OCI-LY1 (cell line): ENCODE measurements at regions not wholly inside any gene's neighbourhood (a gene's known extent, or its start where the extent isn't known, plus 50 kb on each side); places are given as distances from the start of the nearest gene placed in this dataset.

Experiments
- H2AFZ ChIP-seq: fragments of 200-600 bp; sonication (generic), shearing (Covaris generic); 2 replicates; pipeline ENCODE4 v1.6.0; 2014; ENCODE audit warnings: antibody characterized with exemption, mild to moderate bottlenecking, low read length
- H3F3A ChIP-seq: fragments of 200-600 bp; sonication (generic), shearing (Covaris generic); 2 replicates; pipeline ENCODE4 v1.6.0; 2014; ENCODE audit warnings: mild to moderate bottlenecking, antibody characterized with exemption, low read length, moderate library complexity; ENCODE audit not compliant: insufficient read depth
- H3K27ac ChIP-seq: fragments of 200-600 bp; sonication (generic); 2 replicates; pipeline ENCODE4 v1.5.1; 2014; ENCODE audit warnings: low read length, mixed run types, mild to moderate bottlenecking, low read depth; ENCODE audit not compliant: poor library complexity, severe bottlenecking
- H3K27me3 ChIP-seq: fragments of 200-600 bp; sonication (generic); 2 replicates; pipeline ENCODE4 v1.6.0; 2014; ENCODE audit warnings: antibody characterized with exemption, mild to moderate bottlenecking, low read length, moderate library complexity; ENCODE audit not compliant: insufficient read depth
- H3K36me3 ChIP-seq: fragments of 200-600 bp; sonication (generic); 2 replicates; pipeline ENCODE4 v1.6.1; 2014; ENCODE audit warnings: mild to moderate bottlenecking, antibody characterized with exemption, low read length, moderate library complexity, mixed read lengths; ENCODE audit not compliant: insufficient read depth
- H3K4me1 ChIP-seq: fragments of 200-600 bp; sonication (generic); 2 replicates; pipeline ENCODE4 v1.5.1; 2014; ENCODE audit warnings: mild to moderate bottlenecking, low read length, moderate library complexity; ENCODE audit not compliant: insufficient read depth, severe bottlenecking
- H3K4me2 ChIP-seq: fragments of 200-600 bp; sonication (generic), shearing (Covaris generic); 2 replicates; pipeline ENCODE4 v1.6.1; 2014; ENCODE audit warnings: low read length
- H3K4me3 ChIP-seq: fragments of 200-600 bp; sonication (generic); 2 replicates; pipeline ENCODE4 v1.5.1; 2014; ENCODE audit warnings: low read length, low read depth, mild to moderate bottlenecking, mixed read lengths; ENCODE audit not compliant: poor library complexity, severe bottlenecking
- H3K79me2 ChIP-seq: fragments of 200-600 bp; shearing (Covaris generic); 2 replicates; pipeline ENCODE4 v1.6.1; 2016; ENCODE audit warnings: mixed run types, low read length, mixed read lengths; ENCODE audit not compliant: insufficient read depth
- H3K9ac ChIP-seq: fragments of 200-600 bp; sonication (generic), shearing (Covaris generic); 2 replicates; pipeline ENCODE4 v1.6.1; 2014; ENCODE audit warnings: mild to moderate bottlenecking, low read length, mixed read lengths
- H3K9me2 ChIP-seq: fragments of 200-600 bp; sonication (generic), shearing (Covaris generic); 2 replicates; pipeline ENCODE4 v1.6.1; 2014; ENCODE audit warnings: low read depth, mild to moderate bottlenecking, low read length, mixed read lengths
- H3K9me3 ChIP-seq: fragments of 200-600 bp; shearing (Covaris generic); 2 replicates; pipeline ENCODE4 v1.6.1; 2014; ENCODE audit warnings: low read length, mixed read lengths
- H4K20me1 ChIP-seq: fragments of 200-600 bp; sonication (generic), shearing (Covaris generic); 2 replicates; pipeline ENCODE4 v1.6.0; 2016; ENCODE audit warnings: mild to moderate bottlenecking, low read length; ENCODE audit not compliant: insufficient read depth
- CTCF ChIP-seq: fragments of 200-600 bp; sonication (generic), shearing (Covaris generic); IDR thresholded peaks from 2 replicates; pipeline ENCODE4 v1.5.1; 2017; ENCODE audit warnings: mild to moderate bottlenecking, antibody characterized with exemption, low read length, moderate library complexity, mixed read lengths
- EZH2 ChIP-seq: fragments of 200-600 bp; sonication (generic), shearing (Covaris generic); IDR thresholded peaks from 2 replicates; pipeline ENCODE4 v1.8.0; 2017; ENCODE audit warnings: borderline replicate concordance, mixed run types, mild to moderate bottlenecking, antibody characterized with exemption, low read length, moderate library complexity, mixed read lengths

DNA sequence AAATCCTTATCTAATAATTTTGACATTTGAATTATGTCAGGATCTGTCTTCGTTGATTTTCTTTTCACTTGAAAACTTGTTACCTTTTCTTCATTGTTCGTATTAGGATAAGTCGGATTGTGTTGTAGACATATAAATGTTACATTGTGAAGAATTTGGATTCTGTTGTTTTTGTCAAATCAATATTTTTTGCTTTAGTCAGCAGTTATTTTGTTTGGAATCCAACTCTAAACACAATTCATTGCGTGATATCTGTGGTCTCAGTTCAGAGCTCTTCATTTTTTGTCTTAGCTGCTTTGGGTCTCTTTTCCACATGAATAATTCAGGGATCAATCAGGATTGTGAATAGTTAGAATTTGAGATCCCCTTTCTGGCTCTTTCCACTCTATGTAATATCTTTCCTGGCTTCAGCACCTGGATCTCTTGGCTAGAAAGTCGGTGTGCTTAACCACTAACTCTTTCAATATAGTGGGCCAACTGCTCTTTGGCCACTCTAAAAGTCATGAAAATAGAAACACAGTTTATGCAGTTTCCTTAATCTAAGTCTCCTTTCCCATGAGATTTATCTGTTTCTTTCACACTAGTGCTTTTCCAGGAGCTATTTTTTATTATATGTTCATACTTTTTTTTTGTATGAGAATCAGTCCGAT is 2494.2 kb upstream of the PCDH20 start:
- Histone ChIP-seq H3K27me3 (no peaks in the 10 kb centered on the region), H4K20me1 (no peaks in the 10 kb centered on the region), H3F3A (no peaks in the 10 kb centered on the region), H3K36me3 (no peaks in the 10 kb centered on the region), H3K4me1 (no peaks in the 10 kb centered on the region), H3K4me2 (no peak overlapping the region), H3K79me2 (no peaks in the 10 kb centered on the region), H3K9me3 (no peaks in the 10 kb centered on the region), H3K9me2 (no peaks in the 10 kb centered on the region; the same call in 1 of the 2 replicates), H3K4me3 (no peak overlapping the region), H2AFZ (no peak overlapping the region), H3K9ac (no peak overlapping the region), H3K27ac (no peak overlapping the region)
- TF ChIP-seq CTCF (no peak), EZH2 (no peak)

DNA sequence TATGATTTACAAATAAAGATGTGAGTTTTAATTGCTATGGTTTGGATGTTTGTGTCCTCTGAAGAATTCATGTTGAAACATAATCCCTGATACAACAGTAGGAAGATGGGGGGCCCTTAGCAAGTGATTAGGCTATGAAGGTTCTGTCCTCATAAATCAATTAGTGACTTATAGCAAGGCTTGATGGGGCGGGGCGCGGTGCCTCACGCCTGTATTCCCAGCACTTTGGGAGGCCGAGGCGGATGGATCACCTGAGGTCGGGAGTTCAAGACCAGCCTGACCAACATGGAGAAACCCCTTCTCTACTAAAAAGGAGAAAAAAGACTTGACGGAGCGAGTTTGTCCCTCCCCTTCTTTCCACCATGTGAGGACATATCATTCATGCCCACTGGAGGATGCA is 2486.5 kb upstream of the PCDH20 start:
- Histone ChIP-seq H3K4me2 (no peak overlapping the region), H3F3A (no peaks in the 10 kb centered on the region), H4K20me1 (no peaks in the 10 kb centered on the region), H3K36me3 (no peaks in the 10 kb centered on the region), H3K27me3 (no peaks in the 10 kb centered on the region), H2AFZ (no peak overlapping the region), H3K9me2 (no peaks in the 10 kb centered on the region), H3K4me3 (no peak overlapping the region), H3K79me2 (no peaks in the 10 kb centered on the region), H3K27ac (no peak overlapping the region), H3K9ac (no peak overlapping the region), H3K4me1 (no peaks in the 10 kb centered on the region), H3K9me3 (no peaks in the 10 kb centered on the region)
- TF ChIP-seq EZH2 = no peak

DNA sequence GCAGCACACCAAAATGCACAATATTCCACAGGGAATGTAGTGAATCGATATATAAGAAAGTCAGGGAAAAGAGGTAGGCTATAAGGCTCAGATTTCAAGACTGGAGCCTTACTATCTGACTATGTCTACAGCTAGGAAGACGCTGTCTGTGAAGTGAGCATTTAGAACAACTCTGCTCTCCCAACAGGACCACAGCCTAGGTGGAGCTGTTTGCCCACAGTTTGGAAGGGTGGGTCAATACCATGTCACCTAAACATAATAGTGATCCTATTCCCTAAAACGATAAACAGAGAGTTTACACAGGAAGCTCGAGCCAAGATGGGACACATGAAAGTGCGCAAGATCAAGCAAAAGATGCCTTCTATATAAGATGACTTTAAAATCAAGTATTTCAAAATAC is 2486.0 kb upstream of the PCDH20 start:
- Histone ChIP-seq H3K9me2 (no peaks in the 10 kb centered on the region), H4K20me1 (no peaks in the 10 kb centered on the region), H3K36me3 (no peaks in the 10 kb centered on the region), H3F3A (no peaks in the 10 kb centered on the region), H3K4me1 (no peaks in the 10 kb centered on the region), H3K27me3 (no peaks in the 10 kb centered on the region), H3K9ac (no peak overlapping the region), H3K4me3 (no peak overlapping the region), H3K79me2 (no peaks in the 10 kb centered on the region), H2AFZ (no peak overlapping the region), H3K4me2 (no peak overlapping the region), H3K9me3 (no peaks in the 10 kb centered on the region), H3K27ac (no peak overlapping the region)
- TF ChIP-seq CTCF = no peak
- TF ChIP-seq EZH2 = no peak

- Histone ChIP-seq H3K36me3 (no peaks in the 10 kb centered on the region), H4K20me1 (no peaks in the 10 kb centered on the region), H3K4me2 (no peak overlapping the region), H3F3A (no peaks in the 10 kb centered on the region), H3K4me3 (no peak overlapping the region), H2AFZ (no peak overlapping the region), H3K9me2 (no peaks in the 10 kb centered on the region), H3K4me1 (no peaks in the 10 kb centered on the region), H3K9me3 (no peaks in the 10 kb centered on the region), H3K27ac (no peak overlapping the region), H3K9ac (no peak overlapping the region), H3K27me3 (no peaks in the 10 kb centered on the region), H3K79me2 (no peaks in the 10 kb centered on the region)
- TF ChIP-seq CTCF = no peak
- TF ChIP-seq EZH2 = no peak
Measured at GRCh38 chr13:63900406-63900805, 2484.8 kb upstream of the PCDH20 start.
